ENCODE measurements at regions not wholly inside any gene's neighbourhood (a gene's known extent, or its start where the extent isn't known, plus 50 kb on each side); places are given as distances from the start of the nearest gene placed in this dataset.

DNA sequence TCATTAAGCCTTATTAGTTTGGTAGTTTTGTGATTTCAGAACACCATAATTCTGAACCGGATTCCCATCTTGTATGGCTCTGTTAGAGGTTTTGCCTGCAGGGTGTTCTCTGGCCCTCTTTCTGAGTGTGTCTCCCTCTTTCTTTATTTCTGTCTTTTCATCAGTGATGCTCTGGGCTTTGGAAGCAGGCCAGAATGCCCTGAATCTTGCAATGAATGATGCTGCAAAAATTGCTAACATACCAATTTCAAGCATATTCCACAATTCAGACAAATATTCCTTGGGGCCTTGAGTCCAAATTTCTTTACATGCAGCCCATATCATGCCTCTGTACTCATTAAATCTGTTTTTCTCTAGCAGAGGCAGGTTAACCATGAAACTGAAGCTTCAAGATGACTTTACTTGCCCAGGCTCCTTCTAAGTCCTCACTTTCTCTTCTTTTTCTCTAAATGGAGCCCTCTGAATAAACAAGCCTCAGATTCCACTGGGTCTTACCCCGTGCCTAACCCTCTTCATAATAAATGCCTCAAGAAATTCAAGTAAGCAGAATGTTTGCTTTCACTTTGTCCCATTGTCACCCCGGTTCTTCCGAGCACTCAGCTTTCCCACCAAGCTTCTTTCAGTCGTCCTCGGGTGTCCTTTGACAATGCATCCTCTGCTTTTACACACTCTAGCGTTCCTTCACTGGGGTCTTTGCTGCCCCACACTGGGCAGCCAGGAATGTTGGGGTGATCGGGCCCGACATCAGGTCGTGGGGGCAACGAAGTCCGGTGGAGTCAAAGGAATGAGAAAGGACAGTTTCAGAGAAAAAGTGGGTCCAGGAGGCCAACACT, 78.8 kb upstream of the SLC38A4 start:
- TF ChIP-seq POLR2AphosphoS5 (IDR thresholded peaks at IDR 0.05; ENCODE audit: low read depth, low read length) (no peak), POLR2A (IDR thresholded peaks at IDR 0.05; ENCODE audit: low read depth, low read length) (no peak), POU2F2 (IDR thresholded peaks at IDR 0.05; ENCODE audit: low read depth, low read length) (no peak), TAF1 (IDR thresholded peaks at IDR 0.05; ENCODE audit: low read depth, low read length) (no peak), SPI1 (IDR thresholded peaks at IDR 0.05; ENCODE audit: low read depth, low read length) (no peak), PAX5 (IDR thresholded peaks at IDR 0.05; ENCODE audit: insufficient read depth, low read length, severe bottlenecking) (no peak)

Measured in GM12891 (cell line).